ENCODE measurements at regions not wholly inside any gene's neighbourhood (a gene's known extent, or its start where the extent isn't known, plus 50 kb on each side); places are given as distances from the start of the nearest gene placed in this dataset.

GRCh38 chr5:145437627-145438026, 397.5 kb downstream of the PRELID2 start:
- TF ChIP-seq, protein P1, sequence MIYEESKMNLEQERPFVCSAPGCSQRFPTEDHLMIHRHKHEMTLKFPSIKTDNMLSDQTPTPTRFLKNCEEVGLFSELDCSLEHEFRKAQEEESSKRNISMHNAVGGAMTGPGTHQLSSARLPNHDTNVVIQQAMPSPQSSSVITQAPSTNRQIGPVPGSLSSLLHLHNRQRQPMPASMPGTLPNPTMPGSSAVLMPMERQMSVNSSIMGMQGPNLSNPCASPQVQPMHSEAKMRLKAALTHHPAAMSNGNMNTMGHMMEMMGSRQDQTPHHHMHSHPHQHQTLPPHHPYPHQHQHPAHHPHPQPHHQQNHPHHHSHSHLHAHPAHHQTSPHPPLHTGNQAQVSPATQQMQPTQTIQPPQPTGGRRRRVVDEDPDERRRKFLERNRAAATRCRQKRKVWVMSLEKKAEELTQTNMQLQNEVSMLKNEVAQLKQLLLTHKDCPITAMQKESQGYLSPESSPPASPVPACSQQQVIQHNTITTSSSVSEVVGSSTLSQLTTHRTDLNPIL (CRISPR knock-in tag; IDR thresholded peaks at IDR 0.05; ENCODE audit: low read depth), result no peak
- TF ChIP-seq ZNF565 (CRISPR knock-in tag; conservative IDR thresholded peaks at IDR 0.05; ENCODE audit: low read depth) (no peak), ZC3H10 (CRISPR knock-in tag; IDR thresholded peaks at IDR 0.05) (no peak), TOX (CRISPR knock-in tag; IDR thresholded peaks at IDR 0.05; ENCODE audit: borderline replicate concordance) (no peak), ARNTL (CRISPR knock-in tag; IDR thresholded peaks at IDR 0.05; ENCODE audit: borderline replicate concordance, low read depth) (no peak)
